ENCODE measurements at regions not wholly inside any gene's neighbourhood (a gene's known extent, or its start where the extent isn't known, plus 50 kb on each side); places are given as distances from the start of the nearest gene placed in this dataset.
A peak's percentile ranks its signal among the peaks of the same experiment; 100 is the strongest.

DNA sequence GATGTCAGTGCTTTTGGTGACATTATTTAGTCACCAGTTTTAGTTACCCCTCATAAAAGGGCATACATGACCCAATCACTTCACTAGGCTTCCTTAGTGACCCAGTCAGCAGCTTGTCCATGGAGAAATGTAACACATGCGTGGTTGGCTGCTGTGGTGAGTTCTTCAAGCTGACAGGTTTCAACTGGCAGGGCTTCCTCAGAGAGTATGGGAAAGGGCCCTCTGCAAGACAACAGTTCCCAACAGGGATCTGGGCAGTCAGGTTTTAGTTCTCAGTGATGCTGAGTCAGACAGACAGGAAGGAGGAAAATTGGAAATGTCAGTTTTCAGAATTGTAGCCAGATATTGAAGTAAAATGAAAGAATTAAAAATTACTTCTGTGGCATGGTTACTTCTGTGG, 282.5 kb downstream of the TBL1XR1 start:
- Histone ChIP-seq H3K9ac (ENCODE audit: low read depth, low read length) (no peak overlapping the region; the same call in 1 of the 2 replicates), H3K36me3 (ENCODE audit: control insufficient read depth, insufficient read depth, low read length) (no peaks in the 10 kb centered on the region), H3K4me3 (ENCODE audit: low read depth, low read length) (no peak overlapping the region), H3K27ac (ENCODE audit: low read depth, low read length) (no peak overlapping the region), H3K27me3 (ENCODE audit: control insufficient read depth, insufficient read depth, low read length) (no peaks in the 10 kb centered on the region), H3K4me1 (ENCODE audit: control insufficient read depth, insufficient read depth, low read length) (peaks cover 30% of the 10 kb centered on the region), H3K9me3 (ENCODE audit: control insufficient read depth, insufficient read depth, low read length) (no peaks in the 10 kb centered on the region)

- H3K27ac ChIP-seq (ENCODE audit: low read depth, low read length) = no peak overlapping the region
Observed at GRCh38 chr3:176911579-176911978, 285.7 kb downstream of the TBL1XR1 start.

DNA sequence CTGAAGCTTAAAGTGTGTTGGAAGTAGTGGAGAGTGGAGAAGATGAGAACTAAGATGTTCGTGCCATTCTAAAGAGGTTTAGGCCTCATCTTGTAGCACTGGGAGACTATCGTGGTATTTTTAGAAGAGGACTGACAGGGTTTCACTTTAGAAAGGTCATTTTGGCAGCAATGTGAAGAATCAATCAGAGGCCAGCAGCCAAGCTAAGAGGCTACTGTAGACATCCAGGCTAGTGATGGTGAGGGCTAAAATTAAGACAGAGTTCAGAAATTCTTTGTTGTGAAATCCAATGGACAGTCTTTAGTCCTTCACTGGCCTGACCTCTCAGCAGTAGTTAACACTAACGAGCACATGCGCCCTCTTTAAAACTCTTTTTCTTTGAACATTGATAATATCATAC, 288.2 kb downstream of the TBL1XR1 start:
- Histone ChIP-seq H3K4me1 (ENCODE audit: control insufficient read depth, insufficient read depth, low read length) (peaks cover 5% of the 10 kb centered on the region), H3K27ac (ENCODE audit: low read depth, low read length) (no peak overlapping the region), H3K4me3 (ENCODE audit: low read depth, low read length) (no peak overlapping the region), H3K9me3 (ENCODE audit: control insufficient read depth, insufficient read depth, low read length) (no peaks in the 10 kb centered on the region), H3K9ac (ENCODE audit: low read depth, low read length) (no peak overlapping the region), H3K27me3 (ENCODE audit: control insufficient read depth, insufficient read depth, low read length) (no peaks in the 10 kb centered on the region), H3K36me3 (ENCODE audit: control insufficient read depth, insufficient read depth, low read length) (no peaks in the 10 kb centered on the region)

More at GRCh38 chr3:176911579-176911978, 285.7 kb downstream of the TBL1XR1 start:
- Histone ChIP-seq H3K4me3 (ENCODE audit: low read depth, low read length) (no peak overlapping the region), H3K9ac (ENCODE audit: low read depth, low read length) (no peak overlapping the region), H3K27me3 (ENCODE audit: control insufficient read depth, insufficient read depth, low read length) (no peaks in the 10 kb centered on the region), H3K36me3 (ENCODE audit: control insufficient read depth, insufficient read depth, low read length) (no peaks in the 10 kb centered on the region), H3K9me3 (ENCODE audit: control insufficient read depth, insufficient read depth, low read length) (no peaks in the 10 kb centered on the region), H3K4me1 (ENCODE audit: control insufficient read depth, insufficient read depth, low read length) (peaks cover 11% of the 10 kb centered on the region)

DNA sequence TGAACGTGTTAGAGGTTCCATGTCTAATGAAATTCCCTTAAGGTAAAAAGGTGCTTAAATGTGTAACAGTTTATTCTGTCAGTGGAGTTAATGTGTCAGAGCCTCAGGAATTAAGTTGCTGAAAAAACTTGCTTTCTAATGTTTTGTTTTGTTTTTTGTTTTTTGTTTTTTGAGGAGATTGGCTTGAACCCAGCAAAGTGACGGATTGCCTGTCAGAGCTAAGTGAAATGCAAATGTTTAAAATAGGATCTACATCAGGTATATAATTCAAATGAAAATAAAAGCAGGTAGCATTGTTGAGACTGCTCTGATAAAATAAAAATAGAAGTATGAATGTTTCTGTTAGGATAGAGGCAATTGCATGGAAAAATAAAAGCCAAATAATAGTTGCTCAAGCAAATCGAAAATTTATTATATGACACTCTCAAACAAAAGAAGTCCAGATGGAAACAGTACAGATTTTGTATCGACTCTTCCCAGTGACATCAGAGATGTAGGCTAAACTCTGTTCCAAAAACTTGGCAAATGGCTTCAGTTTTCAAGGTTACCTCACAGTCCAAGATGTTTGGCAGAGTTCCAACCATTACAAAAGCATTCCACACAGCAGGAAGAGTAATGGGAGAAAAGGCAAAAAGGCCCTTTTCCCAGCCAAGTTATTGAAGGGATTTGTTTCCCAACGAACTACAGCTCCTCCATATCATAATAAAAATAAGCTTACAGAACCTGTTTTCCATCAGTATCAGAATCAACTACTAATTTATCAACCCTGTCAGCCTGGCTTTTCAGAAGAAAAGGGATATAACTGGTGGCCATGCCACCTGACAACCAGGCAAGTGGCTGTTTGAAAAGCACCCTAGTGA, 291.0 kb downstream of the TBL1XR1 start:
- Histone ChIP-seq H3K4me3 (ENCODE audit: low read depth, low read length) (no peak overlapping the region), H3K9me3 (ENCODE audit: control insufficient read depth, insufficient read depth, low read length) (no peaks in the 10 kb centered on the region), H3K4me1 (ENCODE audit: control insufficient read depth, insufficient read depth, low read length) (peaks cover 5% of the 10 kb centered on the region), H3K27me3 (ENCODE audit: control insufficient read depth, insufficient read depth, low read length) (no peaks in the 10 kb centered on the region), H3K36me3 (ENCODE audit: control insufficient read depth, insufficient read depth, low read length) (no peaks in the 10 kb centered on the region), H3K9ac (ENCODE audit: low read depth, low read length) (no peak overlapping the region), H3K27ac (ENCODE audit: low read depth, low read length) (peak overlapping the region; percentile 27)

DNA sequence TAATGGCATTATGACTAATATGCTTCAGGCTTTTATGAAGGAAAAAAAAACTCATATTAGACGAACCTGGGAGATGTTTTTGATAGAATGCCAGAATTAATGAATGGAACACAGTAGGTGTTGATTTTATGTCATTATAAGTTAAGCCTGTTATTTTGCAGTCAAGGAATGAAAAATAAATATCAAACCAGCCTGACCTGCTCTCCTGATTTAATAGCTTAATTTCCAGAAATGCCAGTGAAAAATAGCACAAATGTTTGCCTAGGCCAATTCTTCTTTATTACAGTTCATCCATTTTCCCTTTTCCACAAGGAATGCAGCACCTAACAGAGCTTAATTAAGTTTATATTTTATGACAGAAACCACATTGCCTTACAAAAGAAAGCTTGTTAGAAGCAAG, 292.0 kb downstream of the TBL1XR1 start:
- H3K27me3 ChIP-seq (ENCODE audit: control insufficient read depth, insufficient read depth, low read length) = no peaks in the 10 kb centered on the region
- no peak overlapping the region for H3K9ac ChIP-seq (ENCODE audit: low read depth, low read length)
- no peak overlapping the region for H3K27ac ChIP-seq (ENCODE audit: low read depth, low read length)
- H3K4me3 ChIP-seq (ENCODE audit: low read depth, low read length) = no peak overlapping the region
- peaks cover 5% of the 10 kb centered on the region for H3K4me1 ChIP-seq (ENCODE audit: control insufficient read depth, insufficient read depth, low read length)
- H3K9me3 ChIP-seq (ENCODE audit: control insufficient read depth, insufficient read depth, low read length) = no peaks in the 10 kb centered on the region
- no peaks in the 10 kb centered on the region for H3K36me3 ChIP-seq (ENCODE audit: control insufficient read depth, insufficient read depth, low read length)

- no peaks in the 10 kb centered on the region for H3K27me3 ChIP-seq (ENCODE audit: control insufficient read depth, insufficient read depth, low read length)
- H3K9me3 ChIP-seq (ENCODE audit: control insufficient read depth, insufficient read depth, low read length) = no peaks in the 10 kb centered on the region
- H3K4me3 ChIP-seq (ENCODE audit: low read depth, low read length) = no peak overlapping the region
Observed at GRCh38 chr3:176904506-176904905, 292.8 kb downstream of the TBL1XR1 start.

GRCh38 chr3:176896640-176897039, 300.6 kb downstream of the TBL1XR1 start:
- Histone ChIP-seq H3K27ac (ENCODE audit: low read depth, low read length) (no peak overlapping the region), H3K9ac (ENCODE audit: low read depth, low read length) (no peak overlapping the region), H3K9me3 (ENCODE audit: control insufficient read depth, insufficient read depth, low read length) (no peaks in the 10 kb centered on the region), H3K4me3 (ENCODE audit: low read depth, low read length) (no peak overlapping the region), H3K4me1 (ENCODE audit: control insufficient read depth, insufficient read depth, low read length) (no peaks in the 10 kb centered on the region), H3K27me3 (ENCODE audit: control insufficient read depth, insufficient read depth, low read length) (no peaks in the 10 kb centered on the region), H3K36me3 (ENCODE audit: control insufficient read depth, insufficient read depth, low read length) (no peaks in the 10 kb centered on the region)

More at GRCh38 chr3:176904506-176904905, 292.8 kb downstream of the TBL1XR1 start:
- Histone ChIP-seq H3K27ac (ENCODE audit: low read depth, low read length) (no peak overlapping the region), H3K36me3 (ENCODE audit: control insufficient read depth, insufficient read depth, low read length) (no peaks in the 10 kb centered on the region), H3K4me1 (ENCODE audit: control insufficient read depth, insufficient read depth, low read length) (peaks cover 5% of the 10 kb centered on the region), H3K9ac (ENCODE audit: low read depth, low read length) (no peak overlapping the region)

GRCh38 chr3:176896165-176896564, 301.1 kb downstream of the TBL1XR1 start:
- Histone ChIP-seq H3K4me1 (ENCODE audit: control insufficient read depth, insufficient read depth, low read length) (no peaks in the 10 kb centered on the region), H3K9ac (ENCODE audit: low read depth, low read length) (no peak overlapping the region), H3K9me3 (ENCODE audit: control insufficient read depth, insufficient read depth, low read length) (no peaks in the 10 kb centered on the region), H3K4me3 (ENCODE audit: low read depth, low read length) (no peak overlapping the region), H3K27me3 (ENCODE audit: control insufficient read depth, insufficient read depth, low read length) (no peaks in the 10 kb centered on the region), H3K27ac (ENCODE audit: low read depth, low read length) (no peak overlapping the region), H3K36me3 (ENCODE audit: control insufficient read depth, insufficient read depth, low read length) (no peaks in the 10 kb centered on the region)

DNA sequence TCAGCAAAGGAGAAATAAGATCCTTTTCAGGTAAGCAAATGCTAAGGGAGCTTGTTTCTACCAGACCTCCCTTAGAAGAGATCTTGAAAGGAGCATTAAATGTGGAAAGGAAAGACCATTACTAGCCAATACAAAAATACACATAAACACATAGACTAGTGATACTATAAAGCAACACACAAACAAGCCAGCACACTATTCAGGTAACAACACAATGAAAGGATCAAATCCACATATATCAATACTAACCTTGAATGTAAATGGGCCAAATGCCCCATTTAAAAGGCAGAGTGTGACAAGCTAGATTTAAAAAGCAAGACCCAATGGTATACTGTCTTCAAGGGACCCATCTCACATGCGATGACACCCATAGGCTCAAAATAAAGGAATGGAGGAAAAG, 317.6 kb downstream of the TBL1XR1 start:
- no peaks in the 10 kb centered on the region for H3K9me3 ChIP-seq (ENCODE audit: control insufficient read depth, insufficient read depth, low read length)
- H3K4me3 ChIP-seq (ENCODE audit: low read depth, low read length) = no peak overlapping the region
- H3K9ac ChIP-seq (ENCODE audit: low read depth, low read length) = no peak overlapping the region
- no peaks in the 10 kb centered on the region for H3K36me3 ChIP-seq (ENCODE audit: control insufficient read depth, insufficient read depth, low read length)
- H3K27me3 ChIP-seq (ENCODE audit: control insufficient read depth, insufficient read depth, low read length) = no peaks in the 10 kb centered on the region
- H3K27ac ChIP-seq (ENCODE audit: low read depth, low read length) = no peak overlapping the region
- H3K4me1 ChIP-seq (ENCODE audit: control insufficient read depth, insufficient read depth, low read length) = no peaks in the 10 kb centered on the region

GRCh38 chr3:176873261-176873660, 324.0 kb downstream of the TBL1XR1 start:
- Histone ChIP-seq H3K4me1 (ENCODE audit: control insufficient read depth, insufficient read depth, low read length) (no peaks in the 10 kb centered on the region), H3K9ac (ENCODE audit: low read depth, low read length) (no peak overlapping the region), H3K36me3 (ENCODE audit: control insufficient read depth, insufficient read depth, low read length) (no peaks in the 10 kb centered on the region), H3K27me3 (ENCODE audit: control insufficient read depth, insufficient read depth, low read length) (no peaks in the 10 kb centered on the region), H3K27ac (ENCODE audit: low read depth, low read length) (no peak overlapping the region), H3K9me3 (ENCODE audit: control insufficient read depth, insufficient read depth, low read length) (no peaks in the 10 kb centered on the region; the same call in 1 of the 2 replicates), H3K4me3 (ENCODE audit: low read depth, low read length) (no peak overlapping the region)

DNA sequence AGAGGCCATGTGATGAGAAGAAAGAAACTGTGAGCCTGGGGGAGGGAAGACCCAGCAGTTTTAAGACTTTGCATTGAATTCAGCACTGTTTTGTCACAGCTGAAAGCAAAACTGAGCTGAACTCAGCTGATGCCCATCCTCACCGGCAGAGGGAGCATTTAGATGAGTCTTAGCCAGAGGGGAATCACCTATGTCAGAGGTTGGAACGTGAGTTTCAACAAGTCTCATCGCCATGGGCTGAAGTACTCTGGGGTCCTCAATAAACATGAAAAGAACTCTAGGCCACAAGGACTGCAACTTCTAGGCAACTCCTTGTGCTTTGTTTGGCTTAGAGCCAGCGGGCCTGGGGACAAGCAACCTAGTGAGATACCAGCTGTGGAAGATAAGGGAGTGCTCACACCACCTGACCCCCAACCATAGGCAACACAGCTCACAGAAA, 324.5 kb downstream of the TBL1XR1 start:
- no peaks in the 10 kb centered on the region; the same call in 1 of the 2 replicates for H3K9me3 ChIP-seq (ENCODE audit: control insufficient read depth, insufficient read depth, low read length)
- no peaks in the 10 kb centered on the region for H3K27me3 ChIP-seq (ENCODE audit: control insufficient read depth, insufficient read depth, low read length)
- H3K4me3 ChIP-seq (ENCODE audit: low read depth, low read length) = no peak overlapping the region
- no peaks in the 10 kb centered on the region for H3K4me1 ChIP-seq (ENCODE audit: control insufficient read depth, insufficient read depth, low read length)
- no peak overlapping the region for H3K27ac ChIP-seq (ENCODE audit: low read depth, low read length)
- H3K9ac ChIP-seq (ENCODE audit: low read depth, low read length) = no peak overlapping the region
- no peaks in the 10 kb centered on the region for H3K36me3 ChIP-seq (ENCODE audit: control insufficient read depth, insufficient read depth, low read length)

Measured in HUES48 (cell line).